Thyroid gland (tissue), 4 donors: ENCODE measurements at regions not wholly inside any gene's neighbourhood (a gene's known extent, or its start where the extent isn't known, plus 50 kb on each side); places are given as distances from the start of the nearest gene placed in this dataset.

ENCODE experiments used
- DNase-seq, 2 donors: peaks; one replicate each; pipeline ENCODE4 v3.0.0-alpha.2; 2019
- H3K27ac ChIP-seq, 3 donors: fragments of 200-600 bp; sonication (generic); 1 replicate in 2 of 3; 2 replicates in 1 of 3; pipeline ENCODE4 v1.5.1; 2016 to 2019; ENCODE audit warnings: mild to moderate bottlenecking in 1 of 3, moderate library complexity in 1 of 3
- H3K27me3 ChIP-seq: fragments of 200-600 bp; sonication (generic); one replicate; pipeline ENCODE4 v1.5.1; 2019
- H3K36me3 ChIP-seq, 2 donors: fragments of 200-600 bp; sonication (generic); one replicate each; pipeline ENCODE4 v1.5.1; 2016 to 2019
- H3K4me1 ChIP-seq, 2 donors: fragments of 200-600 bp; sonication (generic); one replicate each; pipeline ENCODE4 v1.5.1; 2017 to 2019
- H3K4me3 ChIP-seq, 3 donors: fragments of 200-600 bp; sonication (generic); replicated peaks in 1 of 3; 1 replicate in 2 of 3; 2 replicates in 1 of 3; pipeline ENCODE4 v1.5.1; 2016; ENCODE audit warnings: mild to moderate bottlenecking in 1 of 3
- H3K9me3 ChIP-seq: fragments of 200-600 bp; sonication (generic); one replicate; pipeline ENCODE4 v1.5.1; 2017
- CTCF ChIP-seq, 6 experiments: fragments of 200-600 bp in 3 of 6; fragments of 450-650 bp in 3 of 6; sonication (generic) in 3 of 6; IDR thresholded peaks; one replicate each; pipeline ENCODE4 v1.5.1; 2016 to 2019; ENCODE audit warnings: antibody characterized with exemption in 6 of 6, mild to moderate bottlenecking in 2 of 6, inconsistent platforms in 1 of 6, moderate library complexity in 1 of 6
- POLR2A ChIP-seq, 2 donors: fragments of 450-650 bp; IDR thresholded peaks; one replicate each; pipeline ENCODE4 v1.6.1; 2017; ENCODE audit warnings: antibody characterized with exemption in 2 of 2, mild to moderate bottlenecking in 2 of 2, moderate library complexity in 1 of 2
- WGBS, 2 donors: methylation state at CpG; one replicate each; pipeline ENCODE4 v1.1.5; 2017; 5-methylcytosine and 5-hydroxymethylcytosine counted together
- intact Hi-C: fragments of 100-400 bp; cut with DNase I; formaldehyde crosslinking; loops from one replicate; pipeline ENCODE4 v1.15.1; 2023

- H3K4me1 ChIP-seq, result no peaks in the 10 kb centered on the region
- no peak overlapping the region for H3K27ac ChIP-seq
- H3K27me3 ChIP-seq, result no peaks in the 10 kb centered on the region
- no peak for DNase-seq
- intact Hi-C loops, result no loop called here
- no peak overlapping the region for H3K4me3 ChIP-seq
- WGBS, 2 donors, result 92 to 94% methylated on average over 2 of the region's 2 CpGs
- no peak for TF ChIP-seq POLR2A (IDR thresholded peaks at IDR 0.05)
- TF ChIP-seq CTCF (IDR thresholded peaks at IDR 0.05), result no peak
- no peaks in the 10 kb centered on the region for H3K36me3 ChIP-seq
- no peaks in the 10 kb centered on the region for H3K9me3 ChIP-seq
Observed at GRCh38 chr14:101153691-101154090, 250.2 kb upstream of the RTL1 start.

- intact Hi-C loops, result no loop called here
Observed at GRCh38 chr14:101155575-101155974, 252.1 kb upstream of the RTL1 start.

GRCh38 chr14:101167428-101167827 is 263.9 kb upstream of the RTL1 start:
- H3K9me3 ChIP-seq, result no peaks in the 10 kb centered on the region
- H3K4me1 ChIP-seq, result no peaks in the 10 kb centered on the region
- 73 to 88% methylated on average over 3 of the region's 3 CpGs for WGBS, 2 donors
- no peak for DNase-seq
- H3K27ac ChIP-seq, result no peak overlapping the region
- no peak for TF ChIP-seq CTCF (IDR thresholded peaks at IDR 0.05)
- no peak for TF ChIP-seq POLR2A (IDR thresholded peaks at IDR 0.05)
- intact Hi-C loops, result no loop called here
- no peaks in the 10 kb centered on the region for H3K36me3 ChIP-seq
- no peak overlapping the region for H3K4me3 ChIP-seq
- no peaks in the 10 kb centered on the region for H3K27me3 ChIP-seq

More at GRCh38 chr14:101155575-101155974, 252.1 kb upstream of the RTL1 start:
- H3K27me3 ChIP-seq, result no peaks in the 10 kb centered on the region
- no peaks in the 10 kb centered on the region for H3K4me1 ChIP-seq
- no peak for DNase-seq
- no peaks in the 10 kb centered on the region for H3K9me3 ChIP-seq
- no peak overlapping the region for H3K27ac ChIP-seq
- no peaks in the 10 kb centered on the region for H3K36me3 ChIP-seq
- TF ChIP-seq POLR2A (IDR thresholded peaks at IDR 0.05), result no peak
- no peak for TF ChIP-seq CTCF (IDR thresholded peaks at IDR 0.05)
- no peak overlapping the region for H3K4me3 ChIP-seq
- 72 to 83% methylated on average over 4 of the region's 4 CpGs for WGBS, 2 donors

GRCh38 chr14:101169267-101169666 is 265.7 kb upstream of the RTL1 start:
- Histone ChIP-seq H3K4me3 (no peak overlapping the region), H3K4me1 (peaks cover 4 to 5% of the 10 kb centered on the region in 2 donors), H3K36me3 (no peaks in the 10 kb centered on the region), H3K9me3 (no peaks in the 10 kb centered on the region), H3K27ac (no peak overlapping the region), H3K27me3 (no peaks in the 10 kb centered on the region)
- intact Hi-C loops, result no loop called here
- DNase-seq, result no peak
- TF ChIP-seq POLR2A (IDR thresholded peaks at IDR 0.05) (no peak), CTCF (IDR thresholded peaks at IDR 0.05) (no peak)
- 69 to 90% methylated on average over 8 of the region's 8 CpGs for WGBS, 2 donors

GRCh38 chr14:101171650-101172049 is 268.1 kb upstream of the RTL1 start:
- no peak overlapping the region for H3K4me3 ChIP-seq
- intact Hi-C loops, result no loop called here
- H3K36me3 ChIP-seq, result no peaks in the 10 kb centered on the region
- H3K4me1 ChIP-seq, result peaks cover 9 to 13% of the 10 kb centered on the region in 2 donors
- H3K9me3 ChIP-seq, result no peaks in the 10 kb centered on the region
- DNase-seq, result no peak
- 94 to 97% methylated on average over 5 of the region's 5 CpGs for WGBS, 2 donors
- TF ChIP-seq CTCF (IDR thresholded peaks at IDR 0.05) (no peak), POLR2A (IDR thresholded peaks at IDR 0.05) (no peak)
- no peaks in the 10 kb centered on the region for H3K27me3 ChIP-seq
- no peak overlapping the region for H3K27ac ChIP-seq
